Testis (tissue), 2 donors: ENCODE measurements at regions not wholly inside any gene's neighbourhood (a gene's known extent, or its start where the extent isn't known, plus 50 kb on each side); places are given as distances from the start of the nearest gene placed in this dataset.

Experiments used
- DNase-seq: peaks from one replicate; pipeline ENCODE4 v3.0.0-alpha.2; 2019
- H3K27ac ChIP-seq, 2 donors: fragments of 200-600 bp; sonication (generic); one replicate each; pipeline ENCODE4 v1.5.1; 2019
- H3K27me3 ChIP-seq: fragments of 200-600 bp; sonication (generic); one replicate; pipeline ENCODE4 v1.5.1; 2019
- H3K36me3 ChIP-seq: fragments of 200-600 bp; sonication (generic); one replicate; pipeline ENCODE4 v1.5.1; 2017; ENCODE audit warnings: low read depth; ENCODE audit errors: missing control alignments
- H3K4me1 ChIP-seq: fragments of 200-600 bp; sonication (generic); one replicate; pipeline ENCODE4 v1.5.1; 2019
- H3K4me3 ChIP-seq, 2 donors: fragments of 200-600 bp; sonication (generic); one replicate each; pipeline ENCODE4 v1.5.1; 2017 to 2019
- H3K9me3 ChIP-seq: fragments of 200-600 bp; sonication (generic); one replicate; pipeline ENCODE4 v1.5.1; 2017
- CTCF ChIP-seq, 3 experiments: fragments of 450-650 bp in 2 of 3; fragments of 200-600 bp in 1 of 3; sonication (generic) in 1 of 3; IDR thresholded peaks; one replicate each; pipeline ENCODE4 v1.5.1; 2016 to 2019; ENCODE audit warnings: antibody characterized with exemption in 3 of 3, mild to moderate bottlenecking in 2 of 3, moderate library complexity in 1 of 3
- POLR2A ChIP-seq: fragments of 450-650 bp; IDR thresholded peaks from one replicate; pipeline ENCODE4 v1.6.1; 2017; ENCODE audit warnings: antibody characterized with exemption, mild to moderate bottlenecking, moderate library complexity
- WGBS, 2 donors: methylation state at CpG; one replicate each; pipeline ENCODE4 v1.1.5; 2018; 5-methylcytosine and 5-hydroxymethylcytosine counted together
- intact Hi-C: fragments of 100-400 bp; cut with DNase I; formaldehyde crosslinking; loops from one replicate; pipeline ENCODE4 v1.15.1; 2023; ENCODE audit warnings: low total_unique reads

DNA sequence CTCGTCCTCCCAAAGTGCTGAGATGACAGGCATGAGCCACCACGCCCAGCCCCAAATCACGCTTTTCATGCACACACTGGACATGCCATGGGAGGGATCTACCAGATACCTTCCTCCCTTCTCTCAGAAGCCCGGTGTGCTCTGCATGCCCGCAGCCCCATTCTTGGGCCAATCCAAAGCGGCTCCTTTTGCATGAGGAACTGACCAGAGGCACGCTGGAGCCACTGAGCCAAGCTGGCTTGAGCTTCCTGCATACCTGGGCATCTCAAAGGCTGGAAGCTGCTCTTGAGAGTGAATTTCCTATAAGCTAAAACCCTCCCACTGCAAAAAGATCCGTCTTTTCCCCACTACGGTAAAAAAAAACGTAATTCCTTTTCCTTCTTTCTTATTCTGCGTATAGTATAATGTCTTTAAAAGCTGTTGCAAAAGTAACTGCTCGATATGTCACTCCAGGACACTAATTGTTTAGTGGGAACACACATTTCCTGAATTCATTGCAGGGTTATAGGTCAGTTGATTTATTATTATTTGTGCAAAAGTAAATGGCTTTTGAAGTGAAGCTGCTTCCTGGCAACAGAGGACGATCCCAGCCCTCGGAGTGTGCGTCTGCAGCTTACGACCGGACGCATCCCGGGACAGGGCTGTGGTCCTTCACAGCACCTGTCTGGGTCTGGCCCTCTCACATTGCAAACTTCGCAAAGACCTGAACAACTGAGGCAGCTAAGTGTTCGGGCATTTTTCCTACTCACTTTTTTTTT, 61.8 kb upstream of the ETS2 start:
- WGBS, 2 donors, result 49 to 54% methylated on average over 21 of the region's 21 CpGs
- Histone ChIP-seq H3K27ac (no peak overlapping the region), H3K4me3 (no peak overlapping the region), H3K4me1 (no peaks in the 10 kb centered on the region), H3K36me3 (no peaks in the 10 kb centered on the region), H3K9me3 (no peaks in the 10 kb centered on the region), H3K27me3 (no peaks in the 10 kb centered on the region)
- intact Hi-C loops, result no loop called here
- no peak for TF ChIP-seq POLR2A
- no peak for TF ChIP-seq CTCF (IDR thresholded peaks at IDR 0.05)
- DNase-seq, result no peak

GRCh38 chr21:38744861-38745260, 60.9 kb upstream of the ETS2 start:
- Histone ChIP-seq H3K4me3 (no peak overlapping the region), H3K9me3 (no peaks in the 10 kb centered on the region), H3K36me3 (no peaks in the 10 kb centered on the region), H3K4me1 (no peaks in the 10 kb centered on the region), H3K27me3 (no peaks in the 10 kb centered on the region), H3K27ac (no peak overlapping the region)
- TF ChIP-seq CTCF (IDR thresholded peaks at IDR 0.05) (no peak), POLR2A (no peak)
- no peak for DNase-seq
- intact Hi-C loops, result no loop called here
- 62 to 83% methylated on average over 2 of the region's 2 CpGs for WGBS, 2 donors

DNA sequence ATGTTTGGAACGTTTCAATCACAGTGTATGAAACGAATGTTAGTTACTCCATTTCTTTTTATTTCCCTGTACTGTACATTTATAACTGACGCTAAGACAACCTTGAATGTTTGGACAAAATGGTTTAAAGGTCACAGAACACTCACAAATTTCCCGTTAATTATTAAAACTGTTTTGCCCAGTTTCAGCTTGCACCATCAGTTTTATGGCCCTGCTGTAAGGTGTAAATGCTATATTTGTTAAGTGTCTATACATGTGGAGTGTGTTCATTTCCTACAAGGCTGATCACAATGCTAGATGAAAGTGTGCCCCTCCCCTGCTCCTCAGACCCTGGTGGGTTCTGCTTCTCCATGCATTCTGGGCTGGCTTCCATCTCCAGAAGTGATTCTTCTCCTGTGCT, 57.9 kb upstream of the ETS2 start:
- intact Hi-C loops, result no loop called here
- Histone ChIP-seq H3K27me3 (no peaks in the 10 kb centered on the region), H3K9me3 (no peaks in the 10 kb centered on the region), H3K4me3 (no peak overlapping the region), H3K27ac (no peak overlapping the region), H3K4me1 (peaks cover 17% of the 10 kb centered on the region), H3K36me3 (no peaks in the 10 kb centered on the region)
- TF ChIP-seq POLR2A, result no peak
- TF ChIP-seq CTCF (IDR thresholded peaks at IDR 0.05), result no peak
- no peak for DNase-seq
- WGBS, 2 donors, result 56 to 68% methylated on average over 4 of the region's 4 CpGs

- H3K9me3 ChIP-seq, result no peaks in the 10 kb centered on the region
- intact Hi-C loops, result no loop called here
- 25 to 42% methylated on average over 23 to 27 of the region's 27 CpGs for WGBS, 2 donors
- H3K4me3 ChIP-seq, result peak overlapping the region in 1 of 2 donors; percentile 8
- DNase-seq, result peak; percentile 89
- no peaks in the 10 kb centered on the region for H3K36me3 ChIP-seq
- H3K27ac ChIP-seq, result peak overlapping the region; percentile 74 to 79
- peaks cover 44% of the 10 kb centered on the region for H3K4me1 ChIP-seq
- TF ChIP-seq POLR2A (no peak), CTCF (IDR thresholded peaks at IDR 0.05) (no peak)
- H3K27me3 ChIP-seq, result no peaks in the 10 kb centered on the region
These were observed 54.2 kb upstream of the ETS2 start for GRCh38 chr21:38751379-38752050.
